ENCODE measurements at regions not wholly inside any gene's neighbourhood (a gene's known extent, or its start where the extent isn't known, plus 50 kb on each side); places are given as distances from the start of the nearest gene placed in this dataset.

DNA sequence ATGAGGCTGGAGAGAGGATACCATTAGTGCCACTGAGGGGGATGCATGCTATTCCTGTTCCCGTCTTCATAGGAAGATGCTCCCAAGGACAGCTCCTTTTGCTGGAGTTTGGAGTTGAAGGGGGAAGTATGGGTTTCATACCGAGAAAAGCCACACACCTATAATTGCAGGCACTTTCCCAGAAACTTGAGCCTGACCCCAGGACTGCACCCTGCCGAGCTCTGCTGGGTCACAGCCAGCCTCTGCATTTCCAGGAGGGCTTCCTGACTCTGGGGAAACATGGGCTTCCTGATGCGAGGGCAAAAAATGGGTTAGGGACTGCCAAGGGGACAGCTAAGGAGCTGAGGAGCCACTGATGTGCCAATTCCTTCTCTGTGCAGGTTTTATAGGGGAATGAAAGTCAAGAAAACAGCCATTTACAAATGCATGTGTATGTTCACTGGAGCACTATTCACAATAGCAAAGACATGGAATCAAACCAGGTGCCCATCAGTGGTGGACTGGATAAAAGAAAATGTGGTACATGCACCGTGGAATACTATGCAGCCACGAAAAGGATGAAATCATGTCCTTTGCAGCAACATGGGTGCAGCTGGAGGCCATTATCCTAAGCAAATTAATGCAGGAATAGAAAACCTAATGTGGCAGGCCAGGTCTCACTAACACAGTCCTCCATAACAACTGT is 104.5 kb downstream of the ACAA2 start:
- no peak overlapping the region for H3K4me3 Mint-ChIP-seq
- H3K36me3 Mint-ChIP-seq (ENCODE audit: low read depth): no peaks in the 10 kb centered on the region
- H3K4me1 Mint-ChIP-seq (ENCODE audit: low read depth): no peaks in the 10 kb centered on the region
- no peak overlapping the region for H3K27ac Mint-ChIP-seq
- no peak for DNase-seq (ENCODE audit: low spot score)
- peaks cover 31% of the 10 kb centered on the region for H3K27me3 Mint-ChIP-seq (ENCODE audit: low read depth)
- H3K9me3 Mint-ChIP-seq: no peaks in the 10 kb centered on the region

DNA sequence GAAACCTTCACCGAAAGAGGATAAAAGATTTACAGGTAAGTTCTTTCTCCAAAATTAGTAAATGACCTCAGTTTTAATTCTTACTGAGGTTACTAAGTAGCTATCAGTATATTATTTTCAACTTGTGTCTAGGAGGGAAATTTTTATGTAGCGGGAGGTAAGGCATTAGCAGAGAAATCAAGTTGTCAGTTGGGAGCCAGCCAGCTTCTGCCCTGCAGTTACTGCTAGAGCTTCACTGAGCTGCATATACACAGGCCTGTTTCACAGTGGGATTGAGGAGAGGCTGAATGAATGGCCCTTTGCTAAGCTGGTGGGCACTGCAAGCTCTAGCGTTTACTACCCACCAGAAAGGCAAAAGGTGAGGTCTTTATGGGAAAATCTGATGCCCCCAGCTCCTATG is 105.7 kb downstream of the ACAA2 start:
- no peaks in the 10 kb centered on the region for H3K4me1 Mint-ChIP-seq (ENCODE audit: low read depth)
- H3K9me3 Mint-ChIP-seq: no peaks in the 10 kb centered on the region
- H3K27me3 Mint-ChIP-seq (ENCODE audit: low read depth): peaks cover 21% of the 10 kb centered on the region

DNA sequence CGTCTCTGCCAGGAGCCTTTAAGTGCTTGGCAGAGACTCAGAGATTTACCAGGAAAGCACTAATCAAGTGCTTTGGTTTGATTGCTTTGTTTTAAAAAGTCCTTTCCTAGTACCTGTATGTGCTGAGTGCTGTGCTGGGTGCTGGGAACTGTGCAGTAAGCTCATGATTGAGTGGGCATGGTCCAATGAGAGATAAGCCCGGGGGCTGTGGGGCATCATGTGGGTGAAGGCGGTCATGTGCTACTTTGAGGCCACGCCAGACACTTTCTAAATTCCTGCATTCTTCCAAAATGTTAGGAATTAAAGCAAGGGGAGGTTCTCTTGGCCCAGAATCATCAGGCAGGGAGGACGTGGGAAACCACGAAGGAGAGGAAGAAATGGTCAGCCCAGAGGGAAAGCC is 109.0 kb downstream of the ACAA2 start:
- no peak overlapping the region for H3K4me3 Mint-ChIP-seq
- H3K27ac Mint-ChIP-seq: no peak overlapping the region
- no peaks in the 10 kb centered on the region for H3K9me3 Mint-ChIP-seq
- peaks cover 2% of the 10 kb centered on the region for H3K27me3 Mint-ChIP-seq (ENCODE audit: low read depth)
- no peak for DNase-seq (ENCODE audit: low spot score)
- no peaks in the 10 kb centered on the region for H3K36me3 Mint-ChIP-seq (ENCODE audit: low read depth)
- no peaks in the 10 kb centered on the region for H3K4me1 Mint-ChIP-seq (ENCODE audit: low read depth)

More for the DNA sequence above, 105.7 kb downstream of the ACAA2 start:
- H3K27ac Mint-ChIP-seq: no peak overlapping the region
- no peak overlapping the region for H3K4me3 Mint-ChIP-seq
- DNase-seq (ENCODE audit: low spot score): no peak
- H3K36me3 Mint-ChIP-seq (ENCODE audit: low read depth): no peaks in the 10 kb centered on the region

DNA sequence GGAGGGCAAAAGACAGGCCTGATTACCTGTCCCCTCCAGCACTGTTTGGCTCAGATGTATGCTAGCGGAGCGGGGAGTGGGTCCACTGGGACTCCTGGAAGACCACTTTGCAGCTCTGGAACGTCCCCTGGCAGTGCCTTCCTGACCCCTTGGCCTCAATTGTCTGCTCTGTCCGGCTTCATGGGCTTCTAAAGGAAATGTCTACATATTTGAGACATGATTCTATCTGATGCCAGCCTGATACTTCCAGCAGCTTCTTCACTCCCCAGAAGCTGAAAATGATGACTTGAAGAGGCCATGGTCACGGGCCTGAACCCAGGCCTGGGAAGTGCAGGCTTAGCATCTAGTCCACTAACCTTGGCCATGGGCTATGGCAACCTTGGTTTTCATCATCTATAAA is 112.1 kb downstream of the ACAA2 start:
- H3K4me1 Mint-ChIP-seq (ENCODE audit: low read depth): no peaks in the 10 kb centered on the region
- H3K27ac Mint-ChIP-seq: no peak overlapping the region
- H3K4me3 Mint-ChIP-seq: no peak overlapping the region
- H3K36me3 Mint-ChIP-seq (ENCODE audit: low read depth): no peaks in the 10 kb centered on the region
- no peak for DNase-seq (ENCODE audit: low spot score)
- H3K27me3 Mint-ChIP-seq (ENCODE audit: low read depth): peaks cover 12% of the 10 kb centered on the region
- H3K9me3 Mint-ChIP-seq: no peaks in the 10 kb centered on the region

DNA sequence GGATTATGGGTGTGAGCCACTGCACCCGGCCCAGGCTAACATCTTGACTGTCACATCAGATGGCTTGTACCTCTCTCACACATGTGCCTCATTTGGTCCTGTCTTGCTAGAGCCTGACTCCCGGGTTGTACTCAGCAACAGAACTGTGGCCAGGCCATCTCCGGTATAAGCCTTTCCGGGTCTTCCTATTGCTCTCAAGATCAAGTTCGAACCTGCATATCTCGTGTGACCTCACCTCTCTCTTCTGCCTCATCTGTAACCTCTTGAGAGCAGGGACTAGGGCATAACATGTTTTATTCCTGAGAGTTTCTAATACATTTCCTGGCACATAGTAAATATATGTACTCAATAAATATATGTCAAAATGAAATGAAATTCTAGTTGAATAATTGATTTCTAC is 114.0 kb downstream of the ACAA2 start:
- Mint-ChIP-seq H3K9me3 (no peaks in the 10 kb centered on the region), H3K27me3 (ENCODE audit: low read depth) (peaks cover 18% of the 10 kb centered on the region), H3K4me1 (ENCODE audit: low read depth) (no peaks in the 10 kb centered on the region), H3K27ac (no peak overlapping the region), H3K36me3 (ENCODE audit: low read depth) (no peaks in the 10 kb centered on the region), H3K4me3 (no peak overlapping the region)
- no peak for DNase-seq (ENCODE audit: low spot score)

DNA sequence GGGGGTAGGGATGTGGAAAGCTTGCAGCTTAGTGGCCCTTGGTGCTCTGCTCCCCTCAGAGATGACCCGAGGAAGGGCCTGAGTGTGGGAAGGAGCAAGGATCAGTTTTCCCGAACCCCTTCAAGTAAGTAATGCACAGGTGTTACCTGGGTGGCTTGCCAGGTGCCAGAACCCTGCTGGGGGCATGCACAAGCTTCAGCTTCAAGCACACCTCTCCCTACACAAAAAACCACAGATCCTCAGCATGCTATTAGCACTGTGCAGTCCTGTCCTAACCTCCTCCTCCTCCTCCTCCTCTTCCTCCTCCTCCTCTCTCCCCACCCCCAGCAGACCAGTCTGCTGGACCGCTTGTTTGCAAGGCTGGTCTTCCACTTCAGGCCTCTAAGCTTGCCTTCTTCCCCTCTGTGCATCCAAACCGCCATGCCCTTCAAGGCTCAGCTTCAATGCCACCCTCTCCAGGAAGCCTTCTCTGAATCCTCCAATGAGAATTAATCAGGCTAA is 114.8 kb downstream of the ACAA2 start:
- Mint-ChIP-seq H3K27ac (no peak overlapping the region), H3K36me3 (ENCODE audit: low read depth) (no peaks in the 10 kb centered on the region), H3K4me3 (no peak overlapping the region), H3K27me3 (ENCODE audit: low read depth) (peaks cover 21% of the 10 kb centered on the region), H3K9me3 (no peaks in the 10 kb centered on the region), H3K4me1 (ENCODE audit: low read depth) (no peaks in the 10 kb centered on the region)
- DNase-seq (ENCODE audit: low spot score): no peak

DNA sequence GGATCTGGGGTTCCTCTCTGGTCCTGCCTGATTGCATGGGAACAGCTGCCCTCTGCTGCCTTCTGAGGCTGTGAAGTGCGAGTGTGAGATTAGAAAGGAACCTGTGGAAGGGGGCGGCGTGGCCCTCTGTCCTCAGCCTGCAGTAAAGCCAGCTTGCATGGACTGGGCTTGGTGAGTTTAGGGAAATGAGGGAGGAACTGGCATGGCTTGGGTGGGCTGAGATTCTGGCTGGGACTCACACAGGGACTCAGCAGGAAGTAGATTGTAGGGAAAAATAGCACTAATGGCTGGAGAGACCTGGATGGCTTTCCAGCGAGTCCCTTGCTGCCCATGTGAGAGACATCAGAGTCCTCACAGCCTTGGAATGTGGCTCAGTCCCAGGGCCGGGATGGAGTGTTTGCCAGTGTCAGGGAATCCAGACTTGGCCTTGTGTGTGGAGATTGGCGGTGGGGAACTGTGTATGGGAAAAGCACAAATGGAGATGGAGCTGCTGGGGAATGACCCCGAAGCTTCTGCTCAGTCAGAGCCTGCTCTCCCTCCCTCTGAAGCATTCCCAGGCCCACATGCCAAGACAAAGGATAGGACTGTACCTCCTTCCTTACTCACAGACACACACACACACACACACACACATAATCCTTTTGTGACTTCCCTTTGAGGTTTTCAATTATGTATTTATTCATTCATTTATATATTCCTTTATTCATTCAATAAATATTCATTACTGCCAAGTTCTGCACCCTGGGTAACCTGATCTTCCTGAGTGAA is 115.4 kb downstream of the ACAA2 start:
- Mint-ChIP-seq H3K27me3 (ENCODE audit: low read depth) (peaks cover 26% of the 10 kb centered on the region), H3K36me3 (ENCODE audit: low read depth) (no peaks in the 10 kb centered on the region), H3K27ac (no peak overlapping the region), H3K4me3 (no peak overlapping the region), H3K9me3 (no peaks in the 10 kb centered on the region), H3K4me1 (ENCODE audit: low read depth) (no peaks in the 10 kb centered on the region)
- no peak for DNase-seq (ENCODE audit: low spot score)

DNA sequence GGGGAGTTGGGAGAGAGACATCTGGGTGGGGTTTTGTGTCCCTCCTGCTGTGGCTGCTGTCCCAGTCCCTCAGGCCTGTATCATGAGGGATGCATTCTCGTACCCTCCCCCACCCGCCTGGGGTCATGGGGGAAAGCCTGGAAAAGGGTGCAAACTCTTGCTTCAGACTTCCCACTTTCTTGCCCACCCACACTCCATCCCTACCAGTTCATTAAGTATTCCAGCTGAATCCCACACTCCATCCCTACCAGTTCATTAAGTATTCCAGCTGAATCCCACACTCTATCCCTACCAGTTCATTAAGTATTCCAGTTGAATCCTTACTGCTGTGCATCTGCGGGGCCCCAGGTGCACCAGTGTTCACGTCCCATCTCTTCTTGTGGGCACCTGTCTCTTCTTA is 116.3 kb downstream of the ACAA2 start:
- DNase-seq (ENCODE audit: low spot score): no peak
- Mint-ChIP-seq H3K4me1 (ENCODE audit: low read depth) (no peaks in the 10 kb centered on the region), H3K27ac (no peak overlapping the region), H3K9me3 (no peaks in the 10 kb centered on the region), H3K27me3 (ENCODE audit: low read depth) (peaks cover 26% of the 10 kb centered on the region), H3K36me3 (ENCODE audit: low read depth) (no peaks in the 10 kb centered on the region), H3K4me3 (no peak overlapping the region)

DNA sequence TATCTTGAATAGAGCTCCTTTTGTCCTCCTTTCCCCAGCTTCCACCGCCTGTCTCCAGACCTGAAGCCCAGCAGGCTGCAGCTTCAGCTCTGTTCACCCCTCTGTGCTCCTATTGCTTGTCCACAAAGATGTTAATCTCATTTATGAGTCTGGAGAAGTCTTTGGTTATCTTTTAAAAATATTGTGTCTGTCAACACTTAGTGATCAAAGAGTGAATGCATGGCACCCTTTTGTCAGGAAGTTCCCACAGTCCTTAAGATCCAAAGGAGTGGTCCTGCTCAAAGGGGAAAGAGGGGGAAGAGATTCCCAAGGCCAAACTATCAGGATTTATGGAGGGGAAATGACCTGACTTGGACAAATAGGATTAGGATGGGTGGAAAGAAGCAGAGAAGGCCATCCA is 118.9 kb downstream of the ACAA2 start:
- peaks cover 8% of the 10 kb centered on the region for H3K4me1 Mint-ChIP-seq (ENCODE audit: low read depth)
- no peaks in the 10 kb centered on the region for H3K36me3 Mint-ChIP-seq (ENCODE audit: low read depth)
- no peak overlapping the region for H3K27ac Mint-ChIP-seq
- peaks cover 26% of the 10 kb centered on the region for H3K27me3 Mint-ChIP-seq (ENCODE audit: low read depth)
- H3K9me3 Mint-ChIP-seq: no peaks in the 10 kb centered on the region
- DNase-seq (ENCODE audit: low spot score): no peak
- no peak overlapping the region for H3K4me3 Mint-ChIP-seq

DNA sequence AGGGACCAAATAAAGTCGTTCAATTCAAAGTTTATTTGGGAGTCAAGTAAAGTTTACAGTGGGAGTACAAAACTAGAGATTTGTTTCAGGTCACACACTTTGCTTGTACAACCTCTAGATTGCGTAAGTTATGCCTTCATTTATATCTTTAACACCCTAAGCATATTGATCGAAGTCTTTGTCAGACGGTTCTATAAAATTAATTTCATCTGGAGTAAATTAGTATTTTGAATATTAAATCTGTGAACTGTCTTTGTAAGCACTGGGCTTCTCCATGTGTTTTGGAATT is 119.7 kb downstream of the ACAA2 start:
- DNase-seq (ENCODE audit: low spot score): no peak
- peaks cover 26% of the 10 kb centered on the region for H3K27me3 Mint-ChIP-seq (ENCODE audit: low read depth)
- H3K9me3 Mint-ChIP-seq: no peaks in the 10 kb centered on the region
- no peaks in the 10 kb centered on the region for H3K36me3 Mint-ChIP-seq (ENCODE audit: low read depth)
- H3K4me1 Mint-ChIP-seq (ENCODE audit: low read depth): peaks cover 8% of the 10 kb centered on the region
- H3K4me3 Mint-ChIP-seq: no peak overlapping the region
- no peak overlapping the region for H3K27ac Mint-ChIP-seq

DNA sequence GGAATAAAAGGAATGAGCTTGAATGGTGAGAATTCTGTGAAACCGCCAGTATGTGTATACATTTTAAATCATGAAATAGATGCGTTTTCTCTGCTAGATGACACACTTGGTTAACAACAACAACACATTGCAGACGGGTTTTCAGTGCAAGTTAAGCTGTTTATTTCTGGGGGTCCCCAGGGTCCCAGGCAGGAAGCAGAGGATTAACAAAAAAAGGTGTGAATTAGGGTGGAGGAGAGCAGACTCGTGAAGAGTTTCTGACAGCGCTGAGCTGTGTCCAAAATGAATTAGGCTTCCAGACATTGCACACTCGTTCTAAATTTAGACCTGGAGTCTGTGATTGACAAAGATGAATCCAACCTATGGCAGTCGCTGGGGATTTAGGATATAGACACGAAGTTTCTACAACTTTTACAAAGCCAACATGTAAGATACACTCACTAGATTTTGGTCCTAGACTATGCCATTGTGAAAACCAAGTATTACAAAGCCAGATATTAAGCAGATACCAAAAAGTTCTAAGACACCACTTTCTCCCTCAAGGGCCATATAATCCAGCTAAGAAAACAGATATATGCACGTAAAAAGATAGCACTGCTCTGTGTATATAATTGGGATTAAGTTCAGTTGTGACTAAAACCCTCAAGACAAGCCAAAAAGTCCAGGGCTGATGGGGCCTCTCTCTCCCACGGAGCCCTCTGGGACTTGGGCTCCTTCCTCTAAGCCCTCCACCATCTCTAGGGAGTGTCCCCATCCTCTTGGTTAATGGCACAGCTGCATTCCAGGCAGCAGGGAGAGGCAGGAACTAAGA is 120.2 kb downstream of the ACAA2 start:
- no peak overlapping the region for H3K4me3 Mint-ChIP-seq
- peaks cover 26% of the 10 kb centered on the region for H3K27me3 Mint-ChIP-seq (ENCODE audit: low read depth)
- no peak for DNase-seq (ENCODE audit: low spot score)
- H3K27ac Mint-ChIP-seq: no peak overlapping the region
- peaks cover 8% of the 10 kb centered on the region for H3K4me1 Mint-ChIP-seq (ENCODE audit: low read depth)
- H3K36me3 Mint-ChIP-seq (ENCODE audit: low read depth): no peaks in the 10 kb centered on the region
- no peaks in the 10 kb centered on the region for H3K9me3 Mint-ChIP-seq

DNA sequence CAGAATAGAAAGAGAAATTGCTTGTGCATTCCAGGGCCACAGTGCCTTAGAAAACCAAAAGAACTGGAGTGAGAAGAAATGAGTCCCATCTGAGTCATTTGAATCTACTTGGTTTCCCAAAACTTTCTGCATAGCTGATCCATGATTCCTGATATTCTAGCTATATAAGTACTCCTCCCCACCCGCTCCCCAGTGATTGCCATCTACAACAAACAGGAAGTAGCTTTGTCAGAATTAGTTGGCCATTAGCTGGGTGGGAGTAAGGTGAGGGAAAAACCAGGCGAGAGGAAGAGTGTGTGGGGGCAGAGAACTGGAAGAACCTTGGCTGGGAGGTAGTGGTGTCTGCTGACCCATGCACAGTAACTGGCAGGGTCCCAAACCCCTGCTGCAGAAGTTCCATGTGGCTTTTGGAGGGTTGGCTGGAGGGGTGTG is 122.1 kb downstream of the ACAA2 start:
- peaks cover 8% of the 10 kb centered on the region for H3K4me1 Mint-ChIP-seq (ENCODE audit: low read depth)
- H3K9me3 Mint-ChIP-seq: no peaks in the 10 kb centered on the region
- no peak for DNase-seq (ENCODE audit: low spot score)
- no peak overlapping the region for H3K27ac Mint-ChIP-seq
- no peaks in the 10 kb centered on the region for H3K36me3 Mint-ChIP-seq (ENCODE audit: low read depth)
- peaks cover 17% of the 10 kb centered on the region for H3K27me3 Mint-ChIP-seq (ENCODE audit: low read depth)
- H3K4me3 Mint-ChIP-seq: peak overlapping the region; percentile 27

DNA sequence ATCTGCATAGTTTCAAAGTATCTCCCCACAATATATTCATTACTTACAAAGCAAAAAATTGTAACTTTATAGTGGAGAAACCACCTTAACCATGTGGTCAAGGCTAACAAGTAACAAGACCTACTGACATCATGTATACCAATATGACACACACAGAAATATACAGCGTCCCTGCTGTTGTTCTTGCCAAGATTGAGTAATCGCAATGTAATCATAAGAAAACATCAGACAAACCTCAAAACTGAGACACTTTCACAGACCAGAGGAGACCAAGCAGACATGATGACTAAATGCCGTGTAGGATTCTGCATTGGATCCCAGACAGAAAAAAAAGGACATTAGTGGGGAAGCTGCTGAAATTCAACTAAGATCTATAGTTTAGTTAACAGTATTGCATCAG is 123.0 kb downstream of the ACAA2 start:
- Mint-ChIP-seq H3K4me1 (ENCODE audit: low read depth) (peaks cover 14% of the 10 kb centered on the region), H3K4me3 (no peak overlapping the region), H3K36me3 (ENCODE audit: low read depth) (no peaks in the 10 kb centered on the region), H3K9me3 (no peaks in the 10 kb centered on the region), H3K27me3 (ENCODE audit: low read depth) (peaks cover 15% of the 10 kb centered on the region), H3K27ac (no peak overlapping the region)
- DNase-seq (ENCODE audit: low spot score): no peak

Measured in T-helper 2 cell treated with Interferon-gamma antibody and Interleukin-4, amounts not matched to agents 5 μg/mL and 100 μg/mL, for 36 hours (primary cell).